Cardiac muscle cell (in vitro differentiated cells and primary cell): ENCODE measurements at regions not wholly inside any gene's neighbourhood (a gene's known extent, or its start where the extent isn't known, plus 50 kb on each side); places are given as distances from the start of the nearest gene placed in this dataset.

Experiments used
- DNase-seq, 2 donors: peaks; one replicate each; pipeline versions ENCODE4 v3.0.0 to v3.0.0-alpha.2; 2010 to 2017; ENCODE audit warnings: low read depth in 1 of 2, low spot score in 1 of 2
- H3K27ac ChIP-seq: fragments of 200-600 bp; sonication (generic); 2 replicates; pipeline ENCODE4 v1.5.1; 2016
- H3K27me3 ChIP-seq: fragments of 200-600 bp; sonication (generic); 2 replicates; pipeline ENCODE4 v1.6.0; 2016; ENCODE audit warnings: control low read depth
- H3K36me3 ChIP-seq: fragments of 200-600 bp; sonication (generic); 2 replicates; pipeline ENCODE4 v1.5.1; 2016; ENCODE audit warnings: control low read depth
- H3K4me1 ChIP-seq: fragments of 200-600 bp; sonication (generic); 2 replicates; pipeline ENCODE4 v1.8.1; 2017; ENCODE audit warnings: low read depth, mild to moderate bottlenecking, mixed run types
- H3K4me3 ChIP-seq: fragments of 200-600 bp; sonication (generic); 2 replicates; pipeline ENCODE4 v1.5.1; 2016; ENCODE audit warnings: mild to moderate bottlenecking
- H3K9me3 ChIP-seq: fragments of 200-600 bp; sonication (generic); 2 replicates; pipeline ENCODE4 v1.5.1; 2017; ENCODE audit warnings: low read depth, mild to moderate bottlenecking, control low read depth
- CTCF ChIP-seq: IDR thresholded peaks from 2 replicates; pipeline ENCODE4 v1.5.1; 2012; ENCODE audit warnings: low read depth, mild to moderate bottlenecking, low read length

GRCh38 chr13:50712881-50713280, 130.6 kb downstream of the DLEU7 start:
- DNase-seq, result no peak
- peaks cover 20% of the 10 kb centered on the region for H3K4me1 ChIP-seq
- H3K27ac ChIP-seq, result no peak overlapping the region
- no peaks in the 10 kb centered on the region for H3K9me3 ChIP-seq
- H3K36me3 ChIP-seq, result no peaks in the 10 kb centered on the region
- no peaks in the 10 kb centered on the region for H3K27me3 ChIP-seq
- H3K4me3 ChIP-seq, result no peak overlapping the region
- TF ChIP-seq CTCF, result no peak

- no peak for TF ChIP-seq CTCF
- peaks cover 12% of the 10 kb centered on the region for H3K4me1 ChIP-seq
- H3K27ac ChIP-seq, result no peak overlapping the region
- no peaks in the 10 kb centered on the region for H3K9me3 ChIP-seq
- H3K4me3 ChIP-seq, result no peak overlapping the region
- DNase-seq, result peak in 1 of 2 donors; percentile 91
- H3K27me3 ChIP-seq, result no peaks in the 10 kb centered on the region
- H3K36me3 ChIP-seq, result no peaks in the 10 kb centered on the region
These were observed 129.8 kb downstream of the DLEU7 start for GRCh38 chr13:50713523-50714248.

GRCh38 chr13:50714891-50715290, 128.6 kb downstream of the DLEU7 start:
- no peaks in the 10 kb centered on the region for H3K36me3 ChIP-seq
- peaks cover 9% of the 10 kb centered on the region for H3K4me1 ChIP-seq
- no peak overlapping the region for H3K27ac ChIP-seq
- H3K27me3 ChIP-seq, result no peaks in the 10 kb centered on the region
- H3K9me3 ChIP-seq, result no peaks in the 10 kb centered on the region
- no peak for TF ChIP-seq CTCF
- H3K4me3 ChIP-seq, result no peak overlapping the region
- DNase-seq, result no peak

GRCh38 chr13:50715402-50716146, 127.9 kb downstream of the DLEU7 start:
- Histone ChIP-seq H3K9me3 (no peaks in the 10 kb centered on the region), H3K36me3 (no peaks in the 10 kb centered on the region)
- TF ChIP-seq CTCF, result no peak

GRCh38 chr13:50720861-50721671, 122.4 kb downstream of the DLEU7 start:
- Histone ChIP-seq H3K9me3 (no peaks in the 10 kb centered on the region), H3K27me3 (no peaks in the 10 kb centered on the region), H3K36me3 (no peaks in the 10 kb centered on the region), H3K27ac (no peak overlapping the region), H3K4me3 (no peak overlapping the region), H3K4me1 (no peaks in the 10 kb centered on the region)
- DNase-seq, result no peak
- TF ChIP-seq CTCF, result no peak

More at GRCh38 chr13:50715402-50716146, 127.9 kb downstream of the DLEU7 start:
- Histone ChIP-seq H3K27me3 (no peaks in the 10 kb centered on the region), H3K27ac (no peak overlapping the region), H3K4me1 (peaks cover 2% of the 10 kb centered on the region), H3K4me3 (no peak overlapping the region)
- no peak for DNase-seq
